Activated T-helper 1 cell treated with anti-CD3 and anti-CD28 coated beads, Interleukin-12 subunit alpha, Interleukin-12 subunit beta, Interleukin-2, Interleukin-4 antibody, amounts not matched to agents 30 ng/mL and 10 ng/mL and 1 ng/mL, durations not matched to agents 14 hours and 24 hours and 36 hours (primary cell): ENCODE measurements at regions not wholly inside any gene's neighbourhood (a gene's known extent, or its start where the extent isn't known, plus 50 kb on each side); places are given as distances from the start of the nearest gene placed in this dataset.
"Not testable (repeated sequence)": the region's sequence is repeated elsewhere in the genome, so short reads cannot be mapped to it uniquely, and the experiment has no call there.

Experiments used
- DNase-seq: peaks from one replicate; pipeline ENCODE4 v3.0.0; 2021; ENCODE audit warnings: low spot score
- H3K27ac Mint-ChIP-seq: one replicate; pipeline ENCODE4 v1.8.0; 2021; ENCODE audit warnings: mild to moderate bottlenecking, mixed read lengths
- H3K27me3 Mint-ChIP-seq: one replicate; pipeline ENCODE4 v1.8.0; 2022; ENCODE audit warnings: mild to moderate bottlenecking, moderate library complexity, mixed read lengths; ENCODE audit not compliant: insufficient read depth
- H3K36me3 Mint-ChIP-seq: one replicate; pipeline ENCODE4 v1.8.0; 2021; ENCODE audit warnings: low read depth, mixed read lengths
- H3K4me1 Mint-ChIP-seq: one replicate; pipeline ENCODE4 v1.8.0; 2021; ENCODE audit warnings: low read depth, mixed read lengths
- H3K4me3 Mint-ChIP-seq: one replicate; pipeline ENCODE4 v1.8.0; 2021; ENCODE audit warnings: mild to moderate bottlenecking, moderate library complexity, mixed read lengths
- H3K9me3 Mint-ChIP-seq: one replicate; pipeline ENCODE4 v1.8.0; 2021; ENCODE audit warnings: mixed read lengths
- intact Hi-C: fragments of 100-400 bp; cut with micrococcal nuclease; formaldehyde crosslinking; loops from one replicate; pipeline ENCODE4 v1.15.1; 2024

- intact Hi-C loops = no loop called here
- Mint-ChIP-seq H3K4me1 (no peaks in the 10 kb centered on the region), H3K4me3 (no peak overlapping the region), H3K36me3 (no peaks in the 10 kb centered on the region), H3K27ac (no peak overlapping the region), H3K9me3 (no peaks in the 10 kb centered on the region), H3K27me3 (no peaks in the 10 kb centered on the region)
- DNase-seq = no peak
These were observed 610.5 kb upstream of the TECRL start for GRCh38 chr4:65019775-65020174.

GRCh38 chr4:65018313-65018712, 609.1 kb upstream of the TECRL start:
- Mint-ChIP-seq H3K27me3 (no peaks in the 10 kb centered on the region), H3K27ac (no peak overlapping the region), H3K4me1 (no peaks in the 10 kb centered on the region), H3K36me3 (no peaks in the 10 kb centered on the region), H3K9me3 (no peaks in the 10 kb centered on the region), H3K4me3 (no peak overlapping the region)
- intact Hi-C loops = no loop called here
- no peak for DNase-seq

GRCh38 chr4:65014078-65014477, 604.8 kb upstream of the TECRL start:
- no peaks in the 10 kb centered on the region for H3K27me3 Mint-ChIP-seq

GRCh38 chr4:65007841-65008439, 598.7 kb upstream of the TECRL start:
- Mint-ChIP-seq H3K4me1 (no peaks in the 10 kb centered on the region), H3K27me3 (no peaks in the 10 kb centered on the region), H3K36me3 (no peaks in the 10 kb centered on the region), H3K9me3 (no peaks in the 10 kb centered on the region), H3K27ac (no peak overlapping the region), H3K4me3 (no peak overlapping the region)
- no peak for DNase-seq
- intact Hi-C loops = no loop called here

More at GRCh38 chr4:65014078-65014477, 604.8 kb upstream of the TECRL start:
- no peak overlapping the region for H3K4me3 Mint-ChIP-seq
- H3K27ac Mint-ChIP-seq = no peak overlapping the region
- H3K4me1 Mint-ChIP-seq = no peaks in the 10 kb centered on the region
- intact Hi-C loops = no loop called here
- no peak for DNase-seq
- H3K9me3 Mint-ChIP-seq = no peaks in the 10 kb centered on the region
- H3K36me3 Mint-ChIP-seq = no peaks in the 10 kb centered on the region

GRCh38 chr4:64975177-64975576, 565.9 kb upstream of the TECRL start:
- Mint-ChIP-seq H3K9me3 (no peaks in the 10 kb centered on the region), H3K4me1 (no peaks in the 10 kb centered on the region), H3K27me3 (no peaks in the 10 kb centered on the region), H3K27ac (no peak overlapping the region), H3K4me3 (no peak overlapping the region), H3K36me3 (no peaks in the 10 kb centered on the region)
- DNase-seq = no peak
- intact Hi-C loops = no loop called here

GRCh38 chr4:64969081-64969480, 559.8 kb upstream of the TECRL start:
- no peak for DNase-seq
- Mint-ChIP-seq H3K36me3 (no peaks in the 10 kb centered on the region), H3K4me1 (no peaks in the 10 kb centered on the region), H3K27me3 (no peaks in the 10 kb centered on the region), H3K27ac (no peak overlapping the region), H3K9me3 (peaks cover 3% of the 10 kb centered on the region), H3K4me3 (no peak overlapping the region)
- intact Hi-C loops = no loop called here

GRCh38 chr4:64967286-64967685, 558.0 kb upstream of the TECRL start:
- Mint-ChIP-seq H3K36me3 (no peaks in the 10 kb centered on the region), H3K9me3 (peaks cover 3% of the 10 kb centered on the region), H3K27me3 (no peaks in the 10 kb centered on the region), H3K4me3 (no peak overlapping the region), H3K4me1 (no peaks in the 10 kb centered on the region), H3K27ac (no peak overlapping the region)
- intact Hi-C loops = no loop called here
- no peak for DNase-seq

GRCh38 chr4:64960516-64960915, 551.3 kb upstream of the TECRL start:
- Mint-ChIP-seq H3K4me1 (no peaks in the 10 kb centered on the region), H3K27ac (no peak overlapping the region)
- intact Hi-C loops = no loop called here

GRCh38 chr4:64940698-64941097, 531.4 kb upstream of the TECRL start:
- Mint-ChIP-seq H3K4me1 (no peaks in the 10 kb centered on the region), H3K36me3 (no peaks in the 10 kb centered on the region), H3K27me3 (no peaks in the 10 kb centered on the region), H3K27ac (no peak overlapping the region), H3K9me3 (no peaks in the 10 kb centered on the region), H3K4me3 (no peak overlapping the region)
- intact Hi-C loops = no loop called here
- DNase-seq = no peak

More at GRCh38 chr4:64960516-64960915, 551.3 kb upstream of the TECRL start:
- DNase-seq = no peak
- Mint-ChIP-seq H3K27me3 (no peaks in the 10 kb centered on the region), H3K36me3 (no peaks in the 10 kb centered on the region), H3K4me3 (no peak overlapping the region), H3K9me3 (peaks cover 10% of the 10 kb centered on the region)

GRCh38 chr4:64935469-64936001, 526.3 kb upstream of the TECRL start:
- intact Hi-C loops = no loop called here
- no peak overlapping the region for H3K4me3 Mint-ChIP-seq
- no peak overlapping the region for H3K27ac Mint-ChIP-seq
- H3K9me3 Mint-ChIP-seq = no peaks in the 10 kb centered on the region
- H3K36me3 Mint-ChIP-seq = no peaks in the 10 kb centered on the region
- no peak for DNase-seq
- H3K4me1 Mint-ChIP-seq = no peaks in the 10 kb centered on the region
- H3K27me3 Mint-ChIP-seq = no peaks in the 10 kb centered on the region

GRCh38 chr4:64911846-64912245, 502.6 kb upstream of the TECRL start:
- Mint-ChIP-seq H3K27ac (no peak overlapping the region), H3K4me3 (no peak overlapping the region), H3K27me3 (no peaks in the 10 kb centered on the region), H3K36me3 (no peaks in the 10 kb centered on the region), H3K9me3 (peaks cover 9% of the 10 kb centered on the region), H3K4me1 (no peaks in the 10 kb centered on the region)
- no peak for DNase-seq
- intact Hi-C loops = no loop called here

GRCh38 chr4:64903986-64904385, 494.7 kb upstream of the TECRL start:
- Mint-ChIP-seq H3K4me1 (no peaks in the 10 kb centered on the region), H3K9me3 (peaks cover 3% of the 10 kb centered on the region), H3K27ac (no peak overlapping the region), H3K36me3 (no peaks in the 10 kb centered on the region), H3K4me3 (no peak overlapping the region), H3K27me3 (no peaks in the 10 kb centered on the region)
- DNase-seq = no peak
- intact Hi-C loops = no loop called here

GRCh38 chr4:64899563-64899962, 490.3 kb upstream of the TECRL start:
- H3K27ac Mint-ChIP-seq = no peak overlapping the region
- intact Hi-C loops = no loop called here
- no peak for DNase-seq
- no peaks in the 10 kb centered on the region for H3K36me3 Mint-ChIP-seq
- no peaks in the 10 kb centered on the region for H3K4me1 Mint-ChIP-seq
- no peaks in the 10 kb centered on the region for H3K27me3 Mint-ChIP-seq
- no peak overlapping the region for H3K4me3 Mint-ChIP-seq
- no peaks in the 10 kb centered on the region for H3K9me3 Mint-ChIP-seq

GRCh38 chr4:64899030-64899429, 489.8 kb upstream of the TECRL start:
- H3K9me3 Mint-ChIP-seq, H3K27me3 Mint-ChIP-seq, DNase-seq, intact Hi-C loops, H3K4me3 Mint-ChIP-seq, H3K4me1 Mint-ChIP-seq, H3K36me3 Mint-ChIP-seq, H3K27ac Mint-ChIP-seq: not testable (repeated sequence)
